Mesendoderm (in vitro differentiated cells): ENCODE measurements at regions not wholly inside any gene's neighbourhood (a gene's known extent, or its start where the extent isn't known, plus 50 kb on each side); places are given as distances from the start of the nearest gene placed in this dataset.

ENCODE experiments used
- DNase-seq: peaks from one replicate; pipeline ENCODE4 v3.0.0; 2013
- H2AK5ac ChIP-seq: 2 replicates; pipeline ENCODE4 v1.6.1; 2013; ENCODE audit warnings: low read length, inconsistent platforms
- H2BK120ac ChIP-seq: 2 replicates; pipeline ENCODE4 v1.6.1; 2013; ENCODE audit warnings: low read depth, mild to moderate bottlenecking, low read length, moderate library complexity, mixed read lengths
- H2BK15ac ChIP-seq: replicated peaks from 2 replicates; pipeline ENCODE4 v1.6.1; 2013; ENCODE audit warnings: low read depth, mild to moderate bottlenecking, moderate library complexity
- H2BK5ac ChIP-seq: 2 replicates; pipeline ENCODE4 v1.6.1; 2013; ENCODE audit warnings: low read length, inconsistent platforms
- H3K18ac ChIP-seq: 2 replicates; pipeline ENCODE4 v1.6.1; 2013; ENCODE audit warnings: mild to moderate bottlenecking, low read length, mixed read lengths
- H3K23ac ChIP-seq: one replicate; pipeline ENCODE4 v1.6.1; 2013; ENCODE audit warnings: low read length
- H3K27ac ChIP-seq: 2 replicates; pipeline ENCODE4 v1.5.1; 2013; ENCODE audit warnings: low read depth, mild to moderate bottlenecking, inconsistent platforms, low read length, moderate library complexity
- H3K27me3 ChIP-seq: 2 replicates; pipeline ENCODE4 v1.6.1; 2013; ENCODE audit warnings: low read length, control low read depth, mild to moderate bottlenecking, inconsistent platforms; ENCODE audit not compliant: insufficient read depth, poor library complexity
- H3K36me3 ChIP-seq: 2 replicates; pipeline ENCODE4 v1.6.1; 2013; ENCODE audit warnings: low read length, inconsistent platforms; ENCODE audit not compliant: control insufficient read depth, insufficient read depth
- H3K4ac ChIP-seq: one replicate; pipeline ENCODE4 v1.6.1; 2013; ENCODE audit warnings: low read depth, mild to moderate bottlenecking, low read length, moderate library complexity
- H3K4me1 ChIP-seq: 2 replicates; pipeline ENCODE4 v1.6.1; 2013; ENCODE audit warnings: low read depth, low read length, inconsistent platforms; ENCODE audit not compliant: control insufficient read depth
- H3K4me2 ChIP-seq: 2 replicates; pipeline ENCODE4 v1.6.1; 2013; ENCODE audit warnings: low read length
- H3K4me3 ChIP-seq: 2 replicates; pipeline ENCODE4 v1.5.1; 2013; ENCODE audit warnings: mild to moderate bottlenecking, low read length
- H3K56ac ChIP-seq: one replicate; pipeline ENCODE4 v1.6.1; 2013; ENCODE audit warnings: low read length
- H3K79me1 ChIP-seq: 2 replicates; pipeline ENCODE4 v1.6.1; 2013; ENCODE audit warnings: low read length, inconsistent platforms
- H3K79me2 ChIP-seq: 2 replicates; pipeline ENCODE4 v1.6.1; 2013; ENCODE audit warnings: mild to moderate bottlenecking, low read length; ENCODE audit not compliant: control insufficient read depth, insufficient read depth
- H3K9ac ChIP-seq: 2 replicates; pipeline ENCODE4 v1.6.1; 2013; ENCODE audit warnings: low read length, inconsistent platforms
- H4K5ac ChIP-seq: one replicate; pipeline ENCODE4 v1.6.1; 2013; ENCODE audit warnings: low read length
- H4K8ac ChIP-seq: one replicate; pipeline ENCODE4 v1.6.1; 2013; ENCODE audit warnings: low read depth, mild to moderate bottlenecking, control low read depth, low read length, moderate library complexity
- WGBS: extraction: QIAGEN DNeasy Blood & Tissue Kit; methylation state at CpG from one replicate; pipeline ENCODE4 v1.1.7; 2013; ENCODE audit warnings: low lambda C conversion rate, missing lambda C conversion rate; ENCODE audit not compliant: insufficient coverage; ENCODE audit errors: extremely low coverage; 5-methylcytosine and 5-hydroxymethylcytosine counted together

DNA sequence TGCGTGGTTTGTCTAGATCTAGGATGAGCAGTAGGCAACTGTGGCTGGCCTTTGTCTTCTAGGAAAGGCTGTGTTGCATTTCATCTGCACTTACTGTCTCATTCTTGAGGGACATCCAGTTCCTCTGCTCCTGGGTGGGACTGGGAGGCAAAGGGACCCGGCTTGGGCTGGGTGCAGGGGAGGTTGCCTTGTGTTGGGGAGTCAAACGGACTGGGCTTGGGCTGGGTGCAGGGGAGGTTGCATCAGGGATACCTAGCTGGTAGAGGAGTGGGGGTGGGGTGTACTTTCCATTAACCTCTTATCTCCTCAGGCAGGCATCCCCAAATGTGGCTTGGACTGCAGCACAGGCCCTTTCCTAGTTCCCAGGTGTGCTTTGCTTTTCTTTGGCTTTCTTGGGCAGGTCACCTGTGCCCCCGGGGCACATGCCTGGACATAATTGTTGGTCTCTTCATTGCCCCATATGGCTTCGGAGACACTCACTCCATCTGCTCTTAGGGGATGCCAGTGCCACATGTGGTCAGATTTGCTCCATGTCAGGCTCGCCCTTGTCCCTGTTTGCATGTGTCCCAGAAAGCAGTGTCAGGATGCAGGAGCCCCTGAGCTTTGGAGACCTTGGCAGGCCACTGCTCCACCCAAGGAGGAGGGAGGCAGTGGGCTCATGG, 1682.9 kb downstream of the TP53TG3F start:
- Histone ChIP-seq H3K56ac (no peak overlapping the region), H4K5ac (no peak overlapping the region), H3K23ac (no peak overlapping the region), H3K27ac (no peak overlapping the region), H3K18ac (no peak overlapping the region), H2AK5ac (no peak overlapping the region), H3K4ac (no peak overlapping the region), H3K79me1 (no peaks in the 10 kb centered on the region), H2BK120ac (no peak overlapping the region), H3K4me2 (no peak overlapping the region), H2BK5ac (no peak overlapping the region), H3K9ac (no peak overlapping the region), H3K27me3 (no peaks in the 10 kb centered on the region), H3K4me3 (no peak overlapping the region), H3K79me2 (no peaks in the 10 kb centered on the region), H3K4me1 (no peaks in the 10 kb centered on the region), H4K8ac (no peak overlapping the region), H3K36me3 (no peaks in the 10 kb centered on the region), H2BK15ac (no peak overlapping the region)
- WGBS, result no CpG with 5 or more reads among the region's 6 CpGs
- no peak for DNase-seq

DNA sequence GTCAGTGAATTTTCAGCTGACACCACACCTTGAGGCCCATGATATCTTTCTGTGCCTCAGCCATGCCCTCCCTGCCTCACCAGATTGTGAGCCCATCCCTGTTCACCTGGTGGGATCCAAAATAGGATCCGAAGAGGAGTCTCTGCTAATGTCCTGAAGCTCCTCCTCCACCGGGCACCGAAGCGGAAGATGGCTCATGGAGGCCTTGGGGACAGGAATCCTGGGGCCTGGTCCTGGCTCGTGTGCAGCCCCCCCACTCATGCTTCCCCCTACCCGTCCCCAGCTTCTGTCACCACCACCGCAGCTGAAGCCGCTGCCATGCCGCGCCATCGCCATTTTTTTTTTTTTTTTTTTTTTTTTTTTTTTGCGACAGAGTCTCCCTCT, 1683.4 kb downstream of the TP53TG3F start:
- Histone ChIP-seq H4K5ac (no peak overlapping the region), H3K4me3 (no peak overlapping the region), H3K56ac (no peak overlapping the region), H2BK5ac (no peak overlapping the region), H2BK120ac (no peak overlapping the region), H3K79me2 (no peaks in the 10 kb centered on the region), H3K18ac (no peak overlapping the region), H3K27ac (no peak overlapping the region), H3K4ac (no peak overlapping the region), H3K27me3 (no peaks in the 10 kb centered on the region), H3K79me1 (no peaks in the 10 kb centered on the region), H3K36me3 (no peaks in the 10 kb centered on the region), H3K4me2 (no peak overlapping the region), H4K8ac (no peak overlapping the region), H2AK5ac (no peak overlapping the region), H3K4me1 (no peaks in the 10 kb centered on the region), H3K23ac (no peak overlapping the region), H2BK15ac (no peak overlapping the region), H3K9ac (no peak overlapping the region)
- no CpG with 5 or more reads among the region's 12 CpGs for WGBS
- no peak for DNase-seq

DNA sequence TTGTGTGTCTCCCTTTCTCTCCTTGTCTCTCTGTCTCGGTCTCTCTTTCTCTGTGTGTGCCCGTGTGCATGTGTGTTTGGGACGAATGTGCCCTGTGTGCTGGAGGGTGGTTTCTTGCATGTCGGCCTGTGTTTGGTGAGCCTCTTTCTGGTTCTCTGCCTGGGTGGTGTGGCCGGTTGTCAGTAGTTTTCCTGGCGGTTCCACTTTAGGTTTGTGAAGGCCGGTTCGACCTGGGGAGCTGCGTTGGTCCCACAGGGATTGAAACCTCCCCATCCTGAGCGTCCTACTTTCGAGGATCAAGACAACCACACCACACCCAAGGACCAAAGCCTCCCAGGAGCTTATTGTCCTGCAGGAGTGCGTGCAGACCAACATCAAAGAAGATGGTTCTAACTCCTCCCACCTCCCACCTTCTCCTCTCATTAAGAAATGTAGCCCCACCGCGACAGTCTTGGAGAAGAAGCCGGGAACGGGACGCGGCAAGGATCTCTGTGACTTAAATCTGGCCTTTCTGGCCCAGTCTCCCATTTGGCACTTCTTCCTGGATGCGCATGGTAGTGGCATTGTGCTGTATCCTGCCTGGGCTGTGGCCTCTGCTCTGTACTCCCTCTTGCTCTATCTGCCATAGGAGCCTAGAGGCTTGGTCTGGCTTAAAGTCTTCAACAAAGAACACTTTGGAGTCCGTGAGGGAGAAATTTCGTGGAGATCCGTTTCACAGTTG, 1685.0 kb downstream of the TP53TG3F start:
- Histone ChIP-seq H3K27ac (no peak overlapping the region), H2BK5ac (no peak overlapping the region), H2AK5ac (no peak overlapping the region), H3K23ac (no peak overlapping the region), H4K5ac (no peak overlapping the region), H3K9ac (no peak overlapping the region), H3K79me2 (no peaks in the 10 kb centered on the region), H4K8ac (no peak overlapping the region), H3K4me3 (no peak overlapping the region), H3K27me3 (no peaks in the 10 kb centered on the region), H3K4me1 (no peaks in the 10 kb centered on the region), H3K4me2 (no peak overlapping the region), H3K18ac (no peak overlapping the region), H2BK15ac (no peak overlapping the region), H3K36me3 (no peaks in the 10 kb centered on the region), H3K4ac (no peak overlapping the region), H3K79me1 (no peaks in the 10 kb centered on the region), H3K56ac (no peak overlapping the region), H2BK120ac (no peak overlapping the region)
- no CpG with 5 or more reads among the region's 22 CpGs for WGBS
- no peak for DNase-seq

DNA sequence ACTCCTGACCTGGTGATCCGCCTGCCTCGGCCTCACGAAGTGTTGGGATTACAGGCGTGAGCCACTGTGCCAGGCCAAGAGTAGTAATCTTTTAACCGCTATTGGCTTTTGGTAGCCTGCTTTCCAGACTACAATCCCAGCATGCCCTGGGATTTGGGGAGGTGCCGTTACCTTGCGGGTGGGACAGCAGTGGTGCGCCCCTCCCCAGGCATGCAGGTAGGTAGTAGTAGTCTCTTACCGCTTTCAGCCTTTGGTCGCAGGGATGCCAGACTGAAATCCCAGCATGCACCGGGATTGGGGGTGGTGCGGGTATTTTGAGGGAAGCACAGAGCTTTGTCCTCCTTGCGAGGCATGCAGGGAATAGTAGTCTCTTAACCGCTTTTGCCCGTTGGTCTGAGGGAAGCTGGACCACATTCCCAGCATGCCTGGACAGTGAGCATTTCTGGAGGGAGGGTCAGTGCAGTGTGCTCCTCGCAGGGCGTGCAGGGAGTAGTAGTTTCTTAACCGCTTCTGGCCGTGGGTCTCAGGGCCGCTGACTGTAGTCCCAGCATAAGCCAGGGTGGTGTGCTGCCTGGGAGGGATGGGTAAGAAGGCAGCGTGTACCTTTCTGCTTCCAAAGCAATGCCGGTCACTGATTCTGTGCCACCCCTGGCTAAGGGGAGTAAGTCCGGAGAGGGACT, 1686.8 kb downstream of the TP53TG3F start:
- no peaks in the 10 kb centered on the region for H3K79me2 ChIP-seq
- no peak overlapping the region for H3K27ac ChIP-seq
- H3K4ac ChIP-seq, result no peak overlapping the region
- no peak overlapping the region for H3K23ac ChIP-seq
- no peak overlapping the region for H3K56ac ChIP-seq
- no peak overlapping the region for H3K18ac ChIP-seq
- H3K27me3 ChIP-seq, result no peaks in the 10 kb centered on the region
- H2AK5ac ChIP-seq, result no peak overlapping the region
- H4K5ac ChIP-seq, result no peak overlapping the region
- H3K9ac ChIP-seq, result no peak overlapping the region
- WGBS, result no CpG with 5 or more reads among the region's 23 CpGs
- no peaks in the 10 kb centered on the region for H3K79me1 ChIP-seq
- no peak for DNase-seq
- H4K8ac ChIP-seq, result no peak overlapping the region
- H2BK15ac ChIP-seq, result no peak overlapping the region
- H2BK120ac ChIP-seq, result no peak overlapping the region
- no peaks in the 10 kb centered on the region for H3K36me3 ChIP-seq
- no peaks in the 10 kb centered on the region for H3K4me1 ChIP-seq
- no peak overlapping the region for H3K4me3 ChIP-seq
- H3K4me2 ChIP-seq, result no peak overlapping the region
- no peak overlapping the region for H2BK5ac ChIP-seq

DNA sequence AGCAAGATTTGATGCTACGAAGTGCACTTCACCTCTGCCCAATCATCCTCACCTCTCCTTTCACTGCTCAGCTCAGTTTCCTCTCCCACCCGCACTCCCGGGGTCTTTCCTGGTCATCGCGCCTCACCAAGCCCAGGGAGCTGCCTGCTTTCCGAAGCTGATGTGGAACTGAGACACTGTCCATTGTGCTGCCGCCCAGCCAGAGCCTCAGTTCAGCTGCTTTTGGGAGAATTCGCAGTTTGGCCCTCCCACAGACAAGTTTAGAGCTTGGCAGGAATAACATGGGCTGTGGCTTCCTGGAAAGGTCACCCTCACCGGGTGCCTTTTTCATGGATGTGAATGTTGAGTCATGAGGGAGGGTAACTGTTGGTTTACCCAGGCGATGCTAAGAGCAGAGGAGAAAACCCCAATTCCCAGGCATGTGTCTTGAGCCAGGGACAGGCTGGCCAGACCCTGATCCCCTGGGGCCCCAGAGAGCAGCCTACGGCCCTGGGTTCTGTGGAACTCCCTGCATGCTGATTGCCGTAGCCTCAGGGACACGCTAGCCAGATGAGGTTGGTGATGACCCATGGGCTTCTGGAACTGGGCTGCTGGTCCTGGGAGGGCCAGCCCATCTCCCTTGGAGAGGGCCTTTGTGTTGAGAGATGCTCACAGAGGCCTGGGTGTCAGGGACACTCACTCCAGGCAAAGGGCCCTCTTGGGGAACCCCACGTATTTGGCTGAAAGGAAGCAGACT, 1687.5 kb downstream of the TP53TG3F start:
- H3K79me2 ChIP-seq, result no peaks in the 10 kb centered on the region
- no peak overlapping the region for H2BK15ac ChIP-seq
- H4K5ac ChIP-seq, result no peak overlapping the region
- H2BK120ac ChIP-seq, result no peak overlapping the region
- no peak overlapping the region for H3K4me3 ChIP-seq
- H3K79me1 ChIP-seq, result no peaks in the 10 kb centered on the region
- H3K56ac ChIP-seq, result no peak overlapping the region
- no peak overlapping the region for H3K4ac ChIP-seq
- no peak overlapping the region for H3K4me2 ChIP-seq
- no peaks in the 10 kb centered on the region for H3K27me3 ChIP-seq
- H3K23ac ChIP-seq, result no peak overlapping the region
- no peak overlapping the region for H4K8ac ChIP-seq
- no peak overlapping the region for H3K18ac ChIP-seq
- WGBS, result no CpG with 5 or more reads among the region's 14 CpGs
- DNase-seq, result no peak
- no peak overlapping the region for H3K27ac ChIP-seq
- no peak overlapping the region for H3K9ac ChIP-seq
- no peak overlapping the region for H2BK5ac ChIP-seq
- no peaks in the 10 kb centered on the region for H3K36me3 ChIP-seq
- no peaks in the 10 kb centered on the region for H3K4me1 ChIP-seq
- H2AK5ac ChIP-seq, result no peak overlapping the region
